A549 (cell line): ENCODE measurements at regions not wholly inside any gene's neighbourhood (a gene's known extent, or its start where the extent isn't known, plus 50 kb on each side); places are given as distances from the start of the nearest gene placed in this dataset.

Experiments used
- ATAC-seq, 2 experiments: fragments of 200-7000 bp in 1 of 2; fragments of >200 bp in 1 of 2; cut with Nextera tagmentation in 1 of 2; cut with Tn5 transposase in 1 of 2; 3 replicates each; pipeline versions ENCODE4 v1.8.0 to v1.9.1; 2018 to 2020; ENCODE audit warnings: mild to moderate bottlenecking in 1 of 2, moderate library complexity in 1 of 2
- CTCF ChIA-PET: fragments of 300-600 bp; sonication (Branson Sonifier 250); formaldehyde crosslinking; extraction: SDS; loops from one replicate; lab custom pipeline; 2021; ENCODE audit warnings: antibody characterized with exemption, inconsistent platforms; lab: Yijun Ruan, JAX
- POLR2A ChIA-PET: fragments of 350-600 bp; formaldehyde crosslinking; extraction: SDS; loops from one replicate; lab custom pipeline; 2021; ENCODE audit warnings: antibody characterized with exemption, inconsistent platforms; lab: Yijun Ruan, JAX
- DNase-seq, 2 experiments: peaks; one replicate each; pipeline versions ENCODE4 v3.0.0 to v3.0.0-alpha.2; 2011 to 2016; ENCODE audit warnings: low read depth in 1 of 2, low spot score in 1 of 2
- FAIRE-seq: peaks from 2 replicates; lab custom pipeline; 2011; peaks lifted over from hg19 to GRCh38; lab: Jason Lieb, UNC
- H3K27ac ChIP-seq, 2 experiments: fragments of >200 bp; sonication (Bioruptor Twin); formaldehyde crosslinking; 3 replicates each; pipeline ENCODE4 v1.5.1; 2016 to 2017
- H3K4me1 ChIP-seq: fragments of >200 bp; sonication (Bioruptor Twin); formaldehyde crosslinking; 3 replicates; pipeline ENCODE4 v1.6.1; 2016
- H3K4me2 ChIP-seq: fragments of >200 bp; sonication (Bioruptor Twin); formaldehyde crosslinking; 3 replicates; pipeline ENCODE4 v1.6.1; 2016
- H3K4me3 ChIP-seq: fragments of >200 bp; sonication (Bioruptor Twin); formaldehyde crosslinking; 3 replicates; pipeline ENCODE4 v1.5.1; 2016
- H3K9me3 ChIP-seq: fragments of >200 bp; sonication (Bioruptor Twin); formaldehyde crosslinking; 3 replicates; pipeline ENCODE4 v1.6.1; 2016
- ATOH8 ChIP-seq: fragments of 250-450 bp; sonication (Bioruptor Pico); IDR thresholded peaks from 2 replicates; pipeline ENCODE4 v1.5.0; 2020; ENCODE audit warnings: low read depth, mild to moderate bottlenecking, moderate library complexity
- EHF ChIP-seq: fragments of 250-450 bp; sonication (Bioruptor Pico); IDR thresholded peaks from 2 replicates; pipeline ENCODE4 v1.5.0; 2020; ENCODE audit warnings: mild to moderate bottlenecking
- HDAC2 ChIP-seq: fragments of 200-600 bp; sonication (generic); IDR thresholded peaks from 2 replicates; pipeline ENCODE4 v1.6.1; 2016
- HOXA7 ChIP-seq: fragments of 250-450 bp; sonication (Bioruptor Pico); IDR thresholded peaks from 2 replicates; pipeline ENCODE4 v1.5.0; 2020; ENCODE audit warnings: mild to moderate bottlenecking, moderate library complexity
- HOXB13 ChIP-seq: fragments of 250-450 bp; sonication (Bioruptor Pico); IDR thresholded peaks from 2 replicates; pipeline ENCODE4 v1.5.0; 2020; ENCODE audit warnings: low read depth, mild to moderate bottlenecking, moderate library complexity
- JUNB ChIP-seq: fragments of >200 bp; sonication (Bioruptor Twin); formaldehyde crosslinking; IDR thresholded peaks from 2 replicates; pipeline ENCODE4 v1.6.1; 2016
- NFE2L2 ChIP-seq: fragments of 150-350 bp; conservative IDR thresholded peaks from 2 replicates; pipeline ENCODE4 v1.6.1; 2014; ENCODE audit warnings: low read length
- NPAS2 ChIP-seq: fragments of 250-450 bp; sonication (Bioruptor Pico); IDR thresholded peaks from 2 replicates; pipeline ENCODE4 v1.8.0; 2022; ENCODE audit warnings: mild to moderate bottlenecking, moderate library complexity, borderline replicate concordance
- POLR2AphosphoS2 ChIP-seq: conservative IDR thresholded peaks from 2 replicates; pipeline ENCODE4 v1.6.1; 2012; ENCODE audit warnings: low read length, improper control_type of control experiment, inconsistent platforms
- RARB ChIP-seq: fragments of 250-450 bp; sonication (Bioruptor Pico); IDR thresholded peaks from 2 replicates; pipeline ENCODE4 v1.8.0; 2021; ENCODE audit warnings: mild to moderate bottlenecking, moderate library complexity
- REST ChIP-seq: fragments of 200-600 bp; sonication (generic); IDR thresholded peaks from 2 replicates; pipeline ENCODE4 v1.6.1; 2016; ENCODE audit warnings: antibody characterized with exemption, mild to moderate bottlenecking, moderate library complexity
- RFX5 ChIP-seq: fragments of 450-650 bp; IDR thresholded peaks from 2 replicates; pipeline ENCODE4 v1.7.1; 2014; ENCODE audit warnings: antibody characterized with exemption, mild to moderate bottlenecking, moderate library complexity
- SMC3 ChIP-seq: fragments of >200 bp; sonication (Bioruptor Twin); formaldehyde crosslinking; IDR thresholded peaks from 3 replicates; pipeline ENCODE4 v1.6.1; 2018; ENCODE audit warnings: inconsistent platforms
- SREBF2 ChIP-seq: fragments of 450-650 bp; IDR thresholded peaks from 2 replicates; pipeline ENCODE4 v1.6.1; 2014; ENCODE audit warnings: mild to moderate bottlenecking, moderate library complexity
- ZNF302 ChIP-seq: fragments of 250-450 bp; sonication (Bioruptor Pico); IDR thresholded peaks from 2 replicates; pipeline ENCODE4 v1.9.0; 2021; ENCODE audit warnings: inconsistent platforms, mild to moderate bottlenecking, moderate library complexity
- ZSCAN20 ChIP-seq: fragments of 250-450 bp; sonication (Bioruptor Pico); IDR thresholded peaks from 2 replicates; pipeline ENCODE4 v1.8.0; 2022; ENCODE audit warnings: mild to moderate bottlenecking, moderate library complexity
- WGBS: methylation state at CpG from one replicate; pipeline ENCODE4 v1.1.6; 2017; ENCODE audit errors: missing lambda C conversion rate; 5-methylcytosine and 5-hydroxymethylcytosine counted together
- TF ChIP-seq, protein P1 (sequence below): fragments of 450-650 bp; IDR thresholded peaks from 2 replicates; pipeline ENCODE4 v1.6.1; 2014; ENCODE audit warnings: antibody characterized with exemption
- TF ChIP-seq, protein P2 (sequence below): fragments of >200 bp; sonication (Bioruptor Twin); formaldehyde crosslinking; IDR thresholded peaks from 2 replicates; pipeline ENCODE4 v1.6.1; 2016
- TF ChIP-seq, protein P3 (sequence below): IDR thresholded peaks from 2 replicates; pipeline ENCODE4 v1.6.1; 2012

- ChIA-PET POLR2A (no interaction called here), CTCF (no interaction called here)
- ATAC-seq (no peak), FAIRE-seq (no peak), DNase-seq (no peak)
- H3K27ac ChIP-seq = no peak overlapping the region
- TF ChIP-seq HDAC2 (no peak), ZSCAN20 (CRISPR knock-in tag) (no peak), HOXA7 (CRISPR knock-in tag) (no peak), JUNB (no peak)
- TF ChIP-seq, protein P1, sequence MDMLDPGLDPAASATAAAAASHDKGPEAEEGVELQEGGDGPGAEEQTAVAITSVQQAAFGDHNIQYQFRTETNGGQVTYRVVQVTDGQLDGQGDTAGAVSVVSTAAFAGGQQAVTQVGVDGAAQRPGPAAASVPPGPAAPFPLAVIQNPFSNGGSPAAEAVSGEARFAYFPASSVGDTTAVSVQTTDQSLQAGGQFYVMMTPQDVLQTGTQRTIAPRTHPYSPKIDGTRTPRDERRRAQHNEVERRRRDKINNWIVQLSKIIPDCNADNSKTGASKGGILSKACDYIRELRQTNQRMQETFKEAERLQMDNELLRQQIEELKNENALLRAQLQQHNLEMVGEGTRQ = no peak
- no peak overlapping the region for H3K4me2 ChIP-seq
- no peaks in the 10 kb centered on the region for H3K9me3 ChIP-seq
- H3K4me1 ChIP-seq = no peaks in the 10 kb centered on the region
- H3K4me3 ChIP-seq = no peak overlapping the region
Observed at GRCh38 chr3:124455891-124456290, 274.4 kb upstream of the UMPS start.

- ChIA-PET POLR2A (no interaction called here), CTCF (interaction anchor here (1.1 to 1.5 kb wide), 3 partner anchors 12 to 814 kb away, joined by 3 to 9 read pairs (median 4); no protein-coding TSS in a partner anchor)
- no peak overlapping the region for H3K4me3 ChIP-seq
- no peaks in the 10 kb centered on the region for H3K4me1 ChIP-seq
- ATAC-seq = no peak
- TF ChIP-seq REST (no peak), HOXB13 (CRISPR knock-in tag) (no peak), ZNF302 (no peak), EHF (CRISPR knock-in tag) (no peak), POLR2AphosphoS2 (no peak), ATOH8 (CRISPR knock-in tag) (no peak), SREBF2 (no peak), NFE2L2 (no peak), RFX5 (no peak), RARB (CRISPR knock-in tag) (no peak)
- TF ChIP-seq, protein P2, sequence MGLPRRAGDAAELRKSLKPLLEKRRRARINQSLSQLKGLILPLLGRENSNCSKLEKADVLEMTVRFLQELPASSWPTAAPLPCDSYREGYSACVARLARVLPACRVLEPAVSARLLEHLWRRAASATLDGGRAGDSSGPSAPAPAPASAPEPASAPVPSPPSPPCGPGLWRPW = no peak
- TF ChIP-seq, protein P1 = no peak
- TF ChIP-seq, protein P3, sequence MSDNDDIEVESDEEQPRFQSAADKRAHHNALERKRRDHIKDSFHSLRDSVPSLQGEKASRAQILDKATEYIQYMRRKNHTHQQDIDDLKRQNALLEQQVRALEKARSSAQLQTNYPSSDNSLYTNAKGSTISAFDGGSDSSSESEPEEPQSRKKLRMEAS = no peak
- TF ChIP-seq, all 56 proteins: peak for 0
- Histone ChIP-seq H3K27ac (no peak overlapping the region), H3K4me2 (no peak overlapping the region), H3K9me3 (no peaks in the 10 kb centered on the region)
- FAIRE-seq = no peak
- WGBS = 71% methylated on average over 11 of the region's 11 CpGs
- DNase-seq = no peak
Observed at GRCh38 chr3:124456506-124456905, 273.7 kb upstream of the UMPS start.

- CTCF ChIA-PET = interaction anchor here (0.9 to 2.0 kb wide), 7 partner anchors 9 to 807 kb away, joined by 3 to 13 read pairs (median 4); no protein-coding TSS in a partner anchor
- ATAC-seq (no peak), DNase-seq (no peak), FAIRE-seq (no peak)
- Histone ChIP-seq H3K4me1 (no peaks in the 10 kb centered on the region), H3K4me2 (no peak overlapping the region), H3K4me3 (no peak overlapping the region), H3K27ac (no peak overlapping the region), H3K9me3 (no peaks in the 10 kb centered on the region)
- POLR2A ChIA-PET = no interaction called here
- TF ChIP-seq SMC3 (no peak), NPAS2 (CRISPR knock-in tag) (no peak)
- WGBS = 60% methylated on average over 2 of the region's 2 CpGs
Observed at GRCh38 chr3:124459678-124460077, 270.6 kb upstream of the UMPS start.
